ENCODE measurements at regions not wholly inside any gene's neighbourhood (a gene's known extent, or its start where the extent isn't known, plus 50 kb on each side); places are given as distances from the start of the nearest gene placed in this dataset.

- in situ Hi-C loops (cut with MboI; ENCODE audit: low sequenced_read_pairs) = no loop called here
Measured at GRCh38 chr18:41842886-41843285, 112.1 kb upstream of the PIK3C3 start.

- in situ Hi-C loops (cut with MboI; ENCODE audit: low sequenced_read_pairs) = no loop called here
Measured at GRCh38 chr18:41829647-41830516, 125.2 kb upstream of the PIK3C3 start.

GRCh38 chr18:41828137-41828536, 126.9 kb upstream of the PIK3C3 start:
- in situ Hi-C loops (cut with MboI; ENCODE audit: low sequenced_read_pairs) = no loop called here

- in situ Hi-C loops (cut with MboI; ENCODE audit: low sequenced_read_pairs) = no loop called here
Measured at GRCh38 chr18:41820784-41821183, 134.2 kb upstream of the PIK3C3 start.

DNA sequence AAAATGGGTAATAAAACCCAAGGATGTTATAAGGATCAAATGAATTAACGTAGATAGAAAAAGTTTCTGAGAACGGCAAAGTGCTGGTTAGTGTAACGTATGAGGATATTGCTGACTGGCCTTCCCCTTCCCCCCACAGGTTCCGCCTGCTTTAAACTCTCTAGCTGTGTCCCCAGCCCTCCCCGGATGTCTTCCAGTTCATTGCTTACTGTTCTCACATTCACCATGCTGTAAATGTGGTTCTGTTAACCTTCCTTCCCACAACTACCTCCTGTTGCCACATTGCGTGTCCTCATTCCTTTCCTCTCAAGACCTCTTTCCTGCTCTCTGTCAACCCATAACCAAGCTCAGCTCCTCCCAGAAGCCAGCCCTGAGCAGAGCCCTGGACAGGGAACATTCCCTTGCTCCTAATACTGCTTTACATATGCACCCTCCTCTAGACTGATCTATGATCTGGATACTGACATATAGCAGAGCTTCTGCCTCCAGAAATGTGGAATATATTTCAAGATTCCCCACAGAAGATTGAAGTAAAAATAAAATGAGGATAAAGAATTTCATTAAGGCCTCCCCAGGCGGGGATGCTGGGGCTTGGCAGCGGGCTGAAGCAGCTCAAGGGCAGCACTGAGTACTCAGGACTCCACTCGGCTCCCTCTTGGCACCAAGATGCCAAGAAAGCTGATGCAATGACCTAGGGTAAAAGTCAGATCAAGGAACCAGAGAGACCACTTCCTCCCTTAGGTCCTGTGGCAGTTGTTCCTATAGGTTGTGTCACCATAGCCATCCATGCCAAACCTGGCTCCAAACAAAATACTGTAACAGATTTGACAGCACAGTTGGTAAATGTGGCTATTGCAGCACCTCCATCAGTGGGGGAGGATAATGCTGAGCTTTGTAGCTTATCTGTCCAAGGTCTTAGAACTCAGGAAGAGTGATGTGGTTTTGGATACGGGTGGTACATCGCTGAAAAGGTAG, 136.4 kb upstream of the PIK3C3 start:
- in situ Hi-C loops (cut with MboI; ENCODE audit: low sequenced_read_pairs) = no loop called here

DNA sequence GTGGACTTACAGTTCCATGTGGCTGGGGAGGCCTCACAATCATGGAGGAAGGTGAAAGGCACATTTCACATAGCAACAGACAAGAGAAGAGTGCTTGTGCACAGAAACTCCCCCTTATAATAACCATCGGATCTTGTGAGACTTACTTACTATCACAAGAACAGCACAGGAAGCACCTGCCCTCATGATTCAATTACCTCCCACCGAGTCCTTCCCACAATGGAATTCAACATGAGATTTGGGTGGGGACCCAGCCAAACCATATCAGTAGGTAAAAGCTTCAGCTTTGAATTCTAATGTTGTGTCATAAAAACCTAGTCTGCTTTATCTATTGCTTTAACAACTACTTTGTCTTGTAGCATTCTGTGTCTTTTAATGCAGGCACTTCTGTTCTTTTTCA, 140.4 kb upstream of the PIK3C3 start:
- in situ Hi-C loops (cut with MboI; ENCODE audit: low sequenced_read_pairs) = no loop called here

- in situ Hi-C loops (cut with MboI; ENCODE audit: low sequenced_read_pairs) = no loop called here
Measured at GRCh38 chr18:41809652-41810051, 145.4 kb upstream of the PIK3C3 start.

DNA sequence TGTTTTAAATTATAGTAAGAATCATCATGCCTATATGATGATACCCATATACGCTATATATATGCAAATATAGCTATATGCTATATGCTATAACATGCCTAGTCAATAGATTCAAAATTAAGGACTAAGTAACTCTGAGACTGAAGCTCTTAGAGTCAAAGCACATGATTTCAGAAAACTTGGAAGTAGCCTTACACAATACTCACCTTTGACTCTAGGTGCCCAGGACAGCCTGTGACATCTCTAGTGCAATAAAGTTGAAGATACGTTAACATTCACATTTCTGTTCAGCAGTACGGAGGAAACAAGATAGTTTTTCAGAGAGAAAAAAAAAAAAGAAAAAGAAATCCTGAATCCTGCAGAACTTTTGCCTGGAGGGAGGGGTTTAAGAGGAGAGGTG, 149.7 kb upstream of the PIK3C3 start:
- in situ Hi-C loops (cut with MboI; ENCODE audit: low sequenced_read_pairs) = no loop called here

- in situ Hi-C loops (cut with MboI; ENCODE audit: low sequenced_read_pairs) = no loop called here
Measured at GRCh38 chr18:41798879-41799278, 156.2 kb upstream of the PIK3C3 start.

- in situ Hi-C loops (cut with MboI; ENCODE audit: low sequenced_read_pairs) = no loop called here
Measured at GRCh38 chr18:41790687-41791086, 164.3 kb upstream of the PIK3C3 start.

GRCh38 chr18:41789001-41789400, 166.0 kb upstream of the PIK3C3 start:
- in situ Hi-C loops (cut with MboI; ENCODE audit: low sequenced_read_pairs) = no loop called here

GRCh38 chr18:41783879-41784278, 171.2 kb upstream of the PIK3C3 start:
- in situ Hi-C loops (cut with MboI; ENCODE audit: low sequenced_read_pairs) = no loop called here

- in situ Hi-C loops (cut with MboI; ENCODE audit: low sequenced_read_pairs) = no loop called here
Measured at GRCh38 chr18:41783065-41783818, 171.8 kb upstream of the PIK3C3 start.

GRCh38 chr18:41771973-41772372, 183.1 kb upstream of the PIK3C3 start:
- in situ Hi-C loops (cut with MboI; ENCODE audit: low sequenced_read_pairs) = no loop called here

- in situ Hi-C loops (cut with MboI; ENCODE audit: low sequenced_read_pairs) = no loop called here
Measured at GRCh38 chr18:41769265-41769664, 185.8 kb upstream of the PIK3C3 start.

- in situ Hi-C loops (cut with MboI; ENCODE audit: low sequenced_read_pairs) = no loop called here
Measured at GRCh38 chr18:41768467-41768866, 186.6 kb upstream of the PIK3C3 start.

DNA sequence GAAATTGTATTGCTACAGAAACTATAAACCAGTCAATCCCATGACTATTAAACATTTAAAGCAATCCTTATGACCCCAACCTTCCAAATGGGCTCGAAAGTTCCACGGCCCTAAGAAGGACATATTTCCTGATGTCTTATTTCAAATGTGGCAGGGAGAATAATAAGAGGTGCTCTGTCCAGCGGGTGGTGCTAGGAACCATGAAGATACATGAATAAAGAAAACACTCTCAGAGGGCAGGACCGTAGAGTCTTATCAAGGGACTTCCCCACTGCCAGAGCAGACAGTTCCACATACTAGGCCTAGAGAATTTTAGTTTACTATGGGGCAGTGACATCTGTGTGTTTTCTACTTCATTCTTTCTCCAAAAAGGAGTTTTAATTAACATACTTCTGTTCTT, 187.1 kb upstream of the PIK3C3 start:
- in situ Hi-C loops (cut with MboI; ENCODE audit: low sequenced_read_pairs) = no loop called here

DNA sequence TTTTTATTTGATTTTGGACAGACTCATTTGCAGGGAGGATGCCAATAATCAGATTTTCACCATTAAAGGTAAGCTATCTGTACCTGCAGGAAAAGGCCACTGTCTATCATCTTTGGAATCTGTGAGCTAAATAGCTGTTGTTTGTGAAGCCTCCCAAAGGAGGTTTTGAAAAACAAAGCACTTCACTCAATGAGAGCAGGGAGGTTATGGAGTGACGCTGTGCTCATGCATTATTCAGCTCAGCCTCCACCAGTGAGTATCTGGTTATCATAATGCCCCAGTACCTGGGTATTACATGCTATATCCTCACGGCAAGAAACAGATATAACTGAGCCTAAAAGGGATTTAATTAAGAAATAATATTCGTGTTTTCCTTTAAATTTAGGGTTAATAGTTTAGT, 189.6 kb upstream of the PIK3C3 start:
- in situ Hi-C loops (cut with MboI; ENCODE audit: low sequenced_read_pairs) = no loop called here

DNA sequence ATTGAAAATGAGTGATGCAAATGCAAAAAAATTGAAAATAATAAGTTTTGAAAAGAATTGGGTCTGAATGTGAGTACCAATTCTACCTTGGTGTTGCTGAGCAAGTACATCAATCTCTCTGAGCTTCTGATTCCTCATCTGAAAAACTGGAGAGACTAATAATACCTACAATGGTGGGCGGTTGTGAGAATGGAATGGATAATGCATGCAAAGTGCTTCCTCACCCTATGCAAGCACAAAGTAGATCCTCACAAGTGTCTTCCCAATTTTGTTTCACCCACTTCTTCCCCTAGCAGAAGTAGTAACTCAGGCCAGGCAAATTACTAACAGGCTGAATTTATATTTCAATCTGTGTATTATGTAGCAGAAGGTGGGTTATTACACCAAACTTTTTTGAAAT, 191.7 kb upstream of the PIK3C3 start:
- in situ Hi-C loops (cut with MboI; ENCODE audit: low sequenced_read_pairs) = no loop called here

DNA sequence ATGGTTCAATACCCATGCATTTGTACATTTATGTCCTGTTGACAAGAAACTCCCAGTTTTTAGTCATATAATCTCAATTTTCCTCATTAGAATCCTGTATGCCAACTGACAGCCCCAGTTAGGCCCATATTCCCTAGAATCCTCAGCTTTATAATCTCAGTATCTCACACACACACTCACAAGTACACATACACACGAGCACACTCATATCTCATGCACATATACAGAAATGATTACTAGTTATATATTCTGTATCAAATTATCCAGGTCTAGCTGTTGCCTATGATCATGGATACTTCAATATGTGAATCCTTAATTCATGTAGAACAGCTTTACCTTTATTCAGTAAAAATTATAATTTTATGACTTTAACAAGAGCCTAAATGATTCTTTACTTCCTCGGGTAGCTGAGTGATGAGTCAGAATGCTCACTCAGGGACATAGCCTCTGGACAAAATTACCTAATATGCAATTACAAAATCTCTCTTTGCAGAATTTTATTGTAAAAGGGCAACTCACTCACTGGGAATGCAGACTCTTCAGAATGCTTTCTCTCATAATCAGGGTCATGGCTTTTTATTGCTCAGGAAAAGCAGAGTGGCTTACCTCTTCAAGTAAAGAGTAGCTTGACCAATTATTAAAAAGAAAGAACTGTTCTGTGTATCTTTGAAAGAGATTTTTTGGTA, 193.6 kb upstream of the PIK3C3 start:
- in situ Hi-C loops (cut with MboI; ENCODE audit: low sequenced_read_pairs) = no loop called here

Data from HL-60/S4 treated with retinoic acid at 250 ng/mL for 4 days and 3 days (cell line).